ENCODE measurements at regions not wholly inside any gene's neighbourhood (a gene's known extent, or its start where the extent isn't known, plus 50 kb on each side); places are given as distances from the start of the nearest gene placed in this dataset.
"Not testable (repeated sequence)": the region's sequence is repeated elsewhere in the genome, so short reads cannot be mapped to it uniquely, and the experiment has no call there.

GRCh38 chr12:7591531-7591930 is 74.2 kb downstream of the APOBEC1 start:
- Histone ChIP-seq H3K4me1 (replicated peaks) (no peaks in the 10 kb centered on the region), H3K4me3 (no peak overlapping the region), H3K27ac (no peak overlapping the region), H3K36me3 (no peaks in the 10 kb centered on the region), H3K9me3 (replicated peaks) (no peaks in the 10 kb centered on the region), H3K27me3 (replicated peaks) (no peaks in the 10 kb centered on the region)
- no peak for DNase-seq (ENCODE audit: low read depth in 1 of 2, low spot score in 2 of 2)

- H3K4me3 ChIP-seq; H3K27ac ChIP-seq; H3K27me3 ChIP-seq (replicated peaks); H3K9me3 ChIP-seq (replicated peaks); DNase-seq (ENCODE audit: low read depth in 1 of 2, low spot score in 2 of 2); H3K4me1 ChIP-seq (replicated peaks); H3K36me3 ChIP-seq: not testable (repeated sequence)
Observed at GRCh38 chr12:7590085-7590484, 75.6 kb downstream of the APOBEC1 start.

GRCh38 chr12:7588742-7589329 is 76.9 kb downstream of the APOBEC1 start:
- not testable (repeated sequence) for H3K27ac ChIP-seq; H3K27me3 ChIP-seq (replicated peaks); H3K4me3 ChIP-seq; H3K9me3 ChIP-seq (replicated peaks); H3K4me1 ChIP-seq (replicated peaks); H3K36me3 ChIP-seq
- DNase-seq (ENCODE audit: low read depth in 1 of 2, low spot score in 2 of 2): peak in 1 of 2 experiments; percentile 29

- H3K27me3 ChIP-seq (replicated peaks); H3K9me3 ChIP-seq (replicated peaks); H3K4me3 ChIP-seq; H3K36me3 ChIP-seq; H3K4me1 ChIP-seq (replicated peaks); DNase-seq (ENCODE audit: low read depth in 1 of 2, low spot score in 2 of 2); H3K27ac ChIP-seq: not testable (repeated sequence)
Observed at GRCh38 chr12:7584137-7584536, 80.6 kb upstream of the CD163 start.

GRCh38 chr12:7583471-7583870 is 79.9 kb upstream of the CD163 start:
- H3K9me3 ChIP-seq (replicated peaks): peaks cover 4% of the 10 kb centered on the region; the same call in 1 of the 2 replicates
- no peak overlapping the region for H3K27ac ChIP-seq
- no peak for DNase-seq (ENCODE audit: low read depth in 1 of 2, low spot score in 2 of 2)
- no peak overlapping the region for H3K4me3 ChIP-seq
- no peaks in the 10 kb centered on the region for H3K27me3 ChIP-seq (replicated peaks)
- H3K36me3 ChIP-seq: no peaks in the 10 kb centered on the region
- no peaks in the 10 kb centered on the region for H3K4me1 ChIP-seq (replicated peaks)

GRCh38 chr12:7582796-7583195 is 79.2 kb upstream of the CD163 start:
- H3K27ac ChIP-seq: no peak overlapping the region

GRCh38 chr12:7581625-7582024 is 78.0 kb upstream of the CD163 start:
- H3K36me3 ChIP-seq: no peaks in the 10 kb centered on the region

More at GRCh38 chr12:7582796-7583195, 79.2 kb upstream of the CD163 start:
- Histone ChIP-seq H3K9me3 (replicated peaks) (peaks cover 4% of the 10 kb centered on the region; the same call in 1 of the 2 replicates), H3K36me3 (no peaks in the 10 kb centered on the region), H3K27me3 (replicated peaks) (no peaks in the 10 kb centered on the region), H3K4me1 (replicated peaks) (no peaks in the 10 kb centered on the region), H3K4me3 (no peak overlapping the region)
- DNase-seq (ENCODE audit: low read depth in 1 of 2, low spot score in 2 of 2): no peak

GRCh38 chr12:7581046-7581445 is 77.5 kb upstream of the CD163 start:
- Histone ChIP-seq H3K4me3 (no peak overlapping the region), H3K4me1 (replicated peaks) (no peaks in the 10 kb centered on the region), H3K36me3 (no peaks in the 10 kb centered on the region), H3K27me3 (replicated peaks) (no peaks in the 10 kb centered on the region), H3K27ac (no peak overlapping the region), H3K9me3 (replicated peaks) (peaks cover 4% of the 10 kb centered on the region; the same call in 1 of the 2 replicates)
- no peak for DNase-seq (ENCODE audit: low read depth in 1 of 2, low spot score in 2 of 2)

More at GRCh38 chr12:7581625-7582024, 78.0 kb upstream of the CD163 start:
- H3K27me3 ChIP-seq (replicated peaks): no peaks in the 10 kb centered on the region
- no peak for DNase-seq (ENCODE audit: low read depth in 1 of 2, low spot score in 2 of 2)
- H3K4me1 ChIP-seq (replicated peaks): no peaks in the 10 kb centered on the region
- H3K9me3 ChIP-seq (replicated peaks): peaks cover 4% of the 10 kb centered on the region; the same call in 1 of the 2 replicates
- no peak overlapping the region for H3K4me3 ChIP-seq
- H3K27ac ChIP-seq: no peak overlapping the region

- H3K4me3 ChIP-seq: no peak overlapping the region
- H3K4me1 ChIP-seq (replicated peaks): no peaks in the 10 kb centered on the region
- no peaks in the 10 kb centered on the region for H3K27me3 ChIP-seq (replicated peaks)
Observed at GRCh38 chr12:7571257-7571656, 67.7 kb upstream of the CD163 start.

GRCh38 chr12:7557227-7557626 is 53.6 kb upstream of the CD163 start:
- Histone ChIP-seq H3K4me1 (replicated peaks) (0 out of 2 replicates have a peak, but pooled peaks cover 3% of the 10 kb centered on the region), H3K27ac (no peak overlapping the region), H3K36me3 (no peaks in the 10 kb centered on the region), H3K27me3 (replicated peaks) (no peaks in the 10 kb centered on the region), H3K4me3 (no peak overlapping the region), H3K9me3 (replicated peaks) (no peaks in the 10 kb centered on the region)
- no peak for DNase-seq (ENCODE audit: low read depth in 1 of 2, low spot score in 2 of 2)

More at GRCh38 chr12:7571257-7571656, 67.7 kb upstream of the CD163 start:
- Histone ChIP-seq H3K27ac (no peak overlapping the region), H3K9me3 (replicated peaks) (0 out of 2 replicates have a peak, but pooled peaks cover 2% of the 10 kb centered on the region), H3K36me3 (no peaks in the 10 kb centered on the region)
- DNase-seq (ENCODE audit: low read depth in 1 of 2, low spot score in 2 of 2): no peak

- peak in 1 of 2 experiments; percentile 5 for DNase-seq (ENCODE audit: low read depth in 1 of 2, low spot score in 2 of 2)
- Histone ChIP-seq H3K27ac (peak overlapping the region; percentile 25), H3K9me3 (replicated peaks) (no peaks in the 10 kb centered on the region), H3K4me3 (no peak overlapping the region), H3K36me3 (no peaks in the 10 kb centered on the region), H3K4me1 (replicated peaks) (0 out of 2 replicates have a peak, but pooled peaks cover 3% of the 10 kb centered on the region), H3K27me3 (replicated peaks) (no peaks in the 10 kb centered on the region)
Observed at GRCh38 chr12:7555752-7556151, 52.2 kb upstream of the CD163 start.

GRCh38 chr12:7554831-7555230 is 51.3 kb upstream of the CD163 start:
- not testable (repeated sequence) for H3K9me3 ChIP-seq (replicated peaks); H3K36me3 ChIP-seq; H3K27me3 ChIP-seq (replicated peaks); DNase-seq (ENCODE audit: low read depth in 1 of 2, low spot score in 2 of 2); H3K4me3 ChIP-seq; H3K4me1 ChIP-seq (replicated peaks); H3K27ac ChIP-seq

Data from SJSA1 (cell line).